GM12865 (cell line): ENCODE measurements at regions not wholly inside any gene's neighbourhood (a gene's known extent, or its start where the extent isn't known, plus 50 kb on each side); places are given as distances from the start of the nearest gene placed in this dataset.

Experiments
- DNase-seq: peaks from one replicate; pipeline ENCODE4 v3.0.0; 2010; ENCODE audit warnings: low read depth
- H3K4me3 ChIP-seq: 2 replicates; pipeline ENCODE4 v1.5.1; 2011; ENCODE audit warnings: mild to moderate bottlenecking, low read depth, low read length, control low read depth
- CTCF ChIP-seq: IDR thresholded peaks from 2 replicates; pipeline ENCODE4 v1.5.1; 2011; ENCODE audit warnings: low read length, control low read depth, low read depth, inconsistent platforms; ENCODE audit not compliant: insufficient read depth; ENCODE audit errors: missing control alignments

GRCh38 chr2:71787476-71788185 lies 334.3 kb downstream of the DYSF start:
- no peak overlapping the region for H3K4me3 ChIP-seq
- TF ChIP-seq CTCF, result no peak
- DNase-seq, result no peak

GRCh38 chr2:71787108-71787415 lies 333.7 kb downstream of the DYSF start:
- no peak for TF ChIP-seq CTCF
- no peak overlapping the region for H3K4me3 ChIP-seq
- DNase-seq, result no peak

- H3K4me3 ChIP-seq, result no peak overlapping the region
- no peak for TF ChIP-seq CTCF
These were observed 333.1 kb downstream of the DYSF start for GRCh38 chr2:71786291-71787107.

GRCh38 chr2:71785516-71785981 lies 332.2 kb downstream of the DYSF start:
- H3K4me3 ChIP-seq, result no peak overlapping the region
- TF ChIP-seq CTCF, result no peak
- no peak for DNase-seq

More at GRCh38 chr2:71786291-71787107, 333.1 kb downstream of the DYSF start:
- DNase-seq, result no peak

GRCh38 chr2:71784734-71785511 lies 331.6 kb downstream of the DYSF start:
- no peak overlapping the region for H3K4me3 ChIP-seq
- TF ChIP-seq CTCF, result no peak
- DNase-seq, result no peak

- no peak overlapping the region for H3K4me3 ChIP-seq
- TF ChIP-seq CTCF, result no peak
- DNase-seq, result no peak
These were observed 330.5 kb downstream of the DYSF start for GRCh38 chr2:71783815-71784214.
